ENCODE measurements at regions not wholly inside any gene's neighbourhood (a gene's known extent, or its start where the extent isn't known, plus 50 kb on each side); places are given as distances from the start of the nearest gene placed in this dataset.

DNA sequence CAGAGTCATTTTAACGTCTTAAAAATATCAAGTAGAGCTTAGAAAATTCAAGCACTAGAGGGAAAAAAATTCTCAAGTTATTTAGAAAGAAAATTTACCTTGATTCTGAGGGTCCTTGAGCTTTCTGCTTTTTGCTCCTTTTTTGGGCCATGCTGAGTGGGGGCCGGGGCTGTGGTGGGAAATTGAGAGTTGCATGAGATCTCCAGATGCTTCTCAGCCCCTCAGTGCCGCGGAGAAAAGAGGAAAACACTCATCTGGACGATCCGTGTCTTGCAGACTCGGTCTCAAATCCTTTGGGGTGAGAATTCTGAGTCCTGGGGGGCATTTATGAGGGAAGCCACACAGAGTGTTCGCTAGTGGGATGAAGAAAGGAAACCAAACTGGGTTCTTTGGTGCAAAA, 700.8 kb downstream of the TBC1D22A start:
- TF ChIP-seq, protein P1, sequence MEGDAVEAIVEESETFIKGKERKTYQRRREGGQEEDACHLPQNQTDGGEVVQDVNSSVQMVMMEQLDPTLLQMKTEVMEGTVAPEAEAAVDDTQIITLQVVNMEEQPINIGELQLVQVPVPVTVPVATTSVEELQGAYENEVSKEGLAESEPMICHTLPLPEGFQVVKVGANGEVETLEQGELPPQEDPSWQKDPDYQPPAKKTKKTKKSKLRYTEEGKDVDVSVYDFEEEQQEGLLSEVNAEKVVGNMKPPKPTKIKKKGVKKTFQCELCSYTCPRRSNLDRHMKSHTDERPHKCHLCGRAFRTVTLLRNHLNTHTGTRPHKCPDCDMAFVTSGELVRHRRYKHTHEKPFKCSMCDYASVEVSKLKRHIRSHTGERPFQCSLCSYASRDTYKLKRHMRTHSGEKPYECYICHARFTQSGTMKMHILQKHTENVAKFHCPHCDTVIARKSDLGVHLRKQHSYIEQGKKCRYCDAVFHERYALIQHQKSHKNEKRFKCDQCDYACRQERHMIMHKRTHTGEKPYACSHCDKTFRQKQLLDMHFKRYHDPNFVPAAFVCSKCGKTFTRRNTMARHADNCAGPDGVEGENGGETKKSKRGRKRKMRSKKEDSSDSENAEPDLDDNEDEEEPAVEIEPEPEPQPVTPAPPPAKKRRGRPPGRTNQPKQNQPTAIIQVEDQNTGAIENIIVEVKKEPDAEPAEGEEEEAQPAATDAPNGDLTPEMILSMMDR (IDR thresholded peaks at IDR 0.05; ENCODE audit: low read depth, low read length, missing control alignments) = no peak
- in situ Hi-C loops (cut with HindIII; ENCODE audit: low sequenced_read_pairs) = no loop called here
- no peak for DNase-seq (ENCODE audit: low read depth)
- no peak overlapping the region for H3K4me3 ChIP-seq (ENCODE audit: low read depth, low read length)

DNA sequence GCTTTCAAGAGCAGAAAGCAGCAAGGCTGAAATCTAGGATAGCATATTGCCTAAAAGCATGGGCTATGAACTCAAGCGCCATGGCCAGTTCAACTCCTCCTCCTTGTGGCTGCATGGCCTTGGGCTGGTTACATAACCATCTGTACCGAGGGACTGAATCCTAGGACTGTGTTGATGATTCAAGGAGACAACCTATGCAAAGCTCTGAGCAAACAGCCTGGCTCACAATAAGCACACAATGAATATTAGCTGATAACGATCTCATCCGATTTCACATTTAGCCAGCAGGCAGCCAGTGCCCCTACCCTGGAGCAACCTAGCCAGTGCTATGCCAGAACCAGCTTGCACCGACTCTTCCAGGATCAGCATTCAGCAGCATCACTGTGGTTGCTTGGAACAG, 698.4 kb downstream of the TBC1D22A start:
- DNase-seq (ENCODE audit: low read depth) = no peak
- in situ Hi-C loops (cut with HindIII; ENCODE audit: low sequenced_read_pairs) = no loop called here
- TF ChIP-seq, protein P1 (IDR thresholded peaks at IDR 0.05; ENCODE audit: low read depth, low read length, missing control alignments) = no peak
- H3K4me3 ChIP-seq (ENCODE audit: low read depth, low read length) = no peak overlapping the region

DNA sequence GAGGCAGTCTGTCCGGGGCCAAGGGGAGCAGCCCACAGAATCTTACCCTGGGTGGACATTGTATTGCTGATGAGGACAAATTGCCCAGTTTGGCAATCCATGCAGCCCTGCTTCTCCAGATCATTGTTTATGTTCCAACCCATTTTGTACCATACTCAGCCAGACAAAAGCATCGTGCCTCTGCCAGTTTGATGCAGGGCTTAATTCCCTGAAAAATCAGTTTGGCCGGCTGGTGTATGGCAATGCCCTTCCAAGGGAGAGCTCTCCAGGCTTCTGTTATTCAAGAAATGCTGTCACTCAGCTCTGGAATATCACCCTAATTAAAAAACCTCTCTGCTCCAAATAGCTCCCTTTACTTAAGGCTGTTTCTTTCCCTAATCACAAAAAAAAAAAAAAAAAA, 697.7 kb downstream of the TBC1D22A start:
- no peak for DNase-seq (ENCODE audit: low read depth)
- TF ChIP-seq, protein P1 (IDR thresholded peaks at IDR 0.05; ENCODE audit: low read depth, low read length, missing control alignments) = no peak
- in situ Hi-C loops (cut with HindIII; ENCODE audit: low sequenced_read_pairs) = no loop called here
- no peak overlapping the region for H3K4me3 ChIP-seq (ENCODE audit: low read depth, low read length)

DNA sequence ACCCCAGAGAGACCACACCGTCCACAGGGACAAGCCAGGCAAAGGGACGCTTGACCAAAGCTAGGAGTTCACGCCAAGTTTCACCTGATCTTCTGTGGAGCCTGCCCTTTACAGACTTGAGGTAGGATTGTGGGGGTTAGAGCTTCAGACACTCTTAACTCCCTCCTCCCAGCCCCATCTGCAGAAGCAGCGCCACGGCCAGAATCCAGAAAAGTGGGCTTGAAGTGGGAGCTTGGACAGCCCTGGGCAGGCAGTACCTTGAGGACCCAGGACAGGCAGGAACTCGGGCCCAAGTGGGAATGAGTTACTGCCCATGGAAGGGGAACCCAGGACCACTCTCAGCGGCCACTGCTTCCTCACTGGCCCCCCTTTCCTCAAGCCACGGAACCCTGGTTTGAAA, 695.9 kb downstream of the TBC1D22A start:
- TF ChIP-seq, protein P1 (IDR thresholded peaks at IDR 0.05; ENCODE audit: low read depth, low read length, missing control alignments) = no peak
- H3K4me3 ChIP-seq (ENCODE audit: low read depth, low read length) = no peak overlapping the region
- in situ Hi-C loops (cut with HindIII; ENCODE audit: low sequenced_read_pairs) = no loop called here
- no peak for DNase-seq (ENCODE audit: low read depth)

DNA sequence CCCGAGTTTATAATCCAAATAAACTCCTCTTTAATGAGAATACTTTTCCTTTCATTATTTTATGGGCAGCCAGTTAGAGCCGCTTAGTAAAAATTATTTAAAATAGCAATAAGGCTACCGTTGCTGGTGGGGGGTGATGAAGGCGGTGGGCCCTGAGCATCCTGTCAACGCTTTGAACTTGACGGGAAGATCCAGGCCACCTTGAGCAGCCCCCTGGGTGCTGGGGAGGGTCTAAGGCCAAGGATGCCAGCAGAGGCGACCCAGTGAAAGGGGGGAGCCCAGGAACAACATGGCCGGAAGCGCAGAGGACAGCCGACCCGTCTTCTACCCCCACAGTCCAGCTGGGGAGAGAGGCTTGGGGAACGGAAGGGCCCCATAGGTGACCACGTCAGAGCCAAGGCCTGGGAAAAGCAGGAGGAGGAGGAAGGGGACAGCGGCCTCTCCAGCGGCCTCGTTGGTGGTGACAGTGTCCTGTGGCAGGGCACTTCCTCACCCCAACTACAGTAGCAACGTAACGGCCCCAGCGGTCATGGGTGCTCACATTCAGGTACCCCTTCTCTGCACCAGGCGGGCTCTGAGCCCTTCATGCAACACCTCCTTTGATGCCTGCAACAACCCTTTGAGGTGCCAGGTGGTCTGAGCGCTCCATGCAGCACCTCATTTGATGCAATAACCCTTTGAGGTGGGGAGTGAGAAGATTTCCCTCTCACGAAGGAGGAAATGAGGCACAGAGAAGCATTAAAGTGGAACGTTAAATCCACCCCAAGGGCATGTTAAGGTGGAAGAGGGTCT, 695.3 kb downstream of the TBC1D22A start:
- TF ChIP-seq, protein P1 (IDR thresholded peaks at IDR 0.05; ENCODE audit: low read depth, low read length, missing control alignments) = no peak
- in situ Hi-C loops (cut with HindIII; ENCODE audit: low sequenced_read_pairs) = no loop called here
- DNase-seq (ENCODE audit: low read depth) = no peak
- no peak overlapping the region for H3K4me3 ChIP-seq (ENCODE audit: low read depth, low read length)

DNA sequence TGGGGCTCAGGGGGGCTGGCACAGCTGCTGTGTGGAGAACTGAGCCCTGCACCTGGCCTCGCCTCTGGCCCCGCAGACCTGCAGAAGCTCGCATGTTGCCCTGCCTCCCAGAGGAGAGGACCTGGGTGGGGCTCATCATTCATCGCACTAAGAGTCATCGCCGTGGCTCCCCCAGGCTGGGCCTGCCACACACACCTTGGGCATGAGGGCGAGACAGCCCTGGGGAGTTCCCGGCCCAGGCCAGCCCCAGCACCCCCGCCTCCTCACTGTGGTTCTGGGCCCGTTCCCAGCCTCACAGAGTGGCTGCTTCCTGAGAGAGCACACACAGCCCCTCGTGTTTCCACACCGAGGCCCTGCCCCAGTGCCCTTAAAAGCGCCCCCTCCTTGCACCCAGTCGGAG, 694.6 kb downstream of the TBC1D22A start:
- no peak overlapping the region for H3K4me3 ChIP-seq (ENCODE audit: low read depth, low read length)
- TF ChIP-seq, protein P1 (IDR thresholded peaks at IDR 0.05; ENCODE audit: low read depth, low read length, missing control alignments) = no peak
- in situ Hi-C loops (cut with HindIII; ENCODE audit: low sequenced_read_pairs) = no loop called here
- no peak for DNase-seq (ENCODE audit: low read depth)
